ENCODE measurements at regions not wholly inside any gene's neighbourhood (a gene's known extent, or its start where the extent isn't known, plus 50 kb on each side); places are given as distances from the start of the nearest gene placed in this dataset.

DNA sequence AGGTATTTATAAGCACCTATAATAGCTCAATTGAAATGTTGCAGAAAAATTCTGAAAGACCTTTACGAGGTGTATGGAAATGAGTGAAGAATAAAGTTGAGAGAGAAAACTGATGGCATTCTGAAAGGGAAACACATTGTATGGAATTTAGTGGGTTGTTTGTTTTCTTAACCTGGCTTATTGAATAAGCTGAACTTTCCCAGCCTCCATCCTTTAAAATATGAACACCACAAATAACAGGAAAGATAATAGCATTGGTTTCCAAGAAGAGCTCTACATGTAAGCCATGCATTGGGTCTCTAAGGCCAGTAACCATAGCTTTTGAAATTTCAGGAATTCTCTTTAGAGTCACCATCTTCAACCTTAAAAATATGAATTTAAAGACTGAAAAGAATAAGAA, 709.0 kb downstream of the USP25 start:
- TF ChIP-seq, protein P1, sequence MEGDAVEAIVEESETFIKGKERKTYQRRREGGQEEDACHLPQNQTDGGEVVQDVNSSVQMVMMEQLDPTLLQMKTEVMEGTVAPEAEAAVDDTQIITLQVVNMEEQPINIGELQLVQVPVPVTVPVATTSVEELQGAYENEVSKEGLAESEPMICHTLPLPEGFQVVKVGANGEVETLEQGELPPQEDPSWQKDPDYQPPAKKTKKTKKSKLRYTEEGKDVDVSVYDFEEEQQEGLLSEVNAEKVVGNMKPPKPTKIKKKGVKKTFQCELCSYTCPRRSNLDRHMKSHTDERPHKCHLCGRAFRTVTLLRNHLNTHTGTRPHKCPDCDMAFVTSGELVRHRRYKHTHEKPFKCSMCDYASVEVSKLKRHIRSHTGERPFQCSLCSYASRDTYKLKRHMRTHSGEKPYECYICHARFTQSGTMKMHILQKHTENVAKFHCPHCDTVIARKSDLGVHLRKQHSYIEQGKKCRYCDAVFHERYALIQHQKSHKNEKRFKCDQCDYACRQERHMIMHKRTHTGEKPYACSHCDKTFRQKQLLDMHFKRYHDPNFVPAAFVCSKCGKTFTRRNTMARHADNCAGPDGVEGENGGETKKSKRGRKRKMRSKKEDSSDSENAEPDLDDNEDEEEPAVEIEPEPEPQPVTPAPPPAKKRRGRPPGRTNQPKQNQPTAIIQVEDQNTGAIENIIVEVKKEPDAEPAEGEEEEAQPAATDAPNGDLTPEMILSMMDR (IDR thresholded peaks at IDR 0.05; ENCODE audit: low read depth, low read length): no peak
- Histone ChIP-seq H3K36me3 (no peaks in the 10 kb centered on the region), H3K27ac (no peak overlapping the region), H3K9me3 (ENCODE audit: low read depth) (no peaks in the 10 kb centered on the region), H3K27me3 (no peaks in the 10 kb centered on the region), H3K4me3 (no peak overlapping the region), H3K4me1 (ENCODE audit: low read depth) (no peaks in the 10 kb centered on the region)
- DNase-seq (ENCODE audit: low read depth in 1 of 2, low spot score in 1 of 2): no peak

DNA sequence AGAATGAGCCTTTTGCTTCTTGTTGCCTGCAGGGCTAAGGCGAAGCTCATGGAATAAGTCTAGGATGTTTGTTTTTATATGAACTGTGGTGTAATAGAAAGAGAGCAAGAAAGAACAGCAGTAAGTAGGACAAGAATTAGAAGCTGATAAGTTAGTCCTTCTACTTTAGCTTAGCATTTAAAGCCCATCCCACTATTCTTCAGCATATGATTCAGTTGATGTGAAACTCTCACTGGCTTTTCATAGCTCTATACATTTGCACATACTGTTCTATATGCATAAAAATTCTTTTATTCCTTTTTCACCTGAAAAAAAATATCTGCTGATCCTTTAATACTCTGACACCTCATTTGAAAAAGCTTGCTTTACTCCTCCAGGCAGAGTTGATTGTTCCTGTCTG, 712.0 kb downstream of the USP25 start:
- no peaks in the 10 kb centered on the region for H3K9me3 ChIP-seq (ENCODE audit: low read depth)
- H3K27me3 ChIP-seq: no peaks in the 10 kb centered on the region
- H3K27ac ChIP-seq: peak overlapping the region; percentile 30
- no peaks in the 10 kb centered on the region for H3K36me3 ChIP-seq
- TF ChIP-seq, protein P1 (IDR thresholded peaks at IDR 0.05; ENCODE audit: low read depth, low read length): no peak
- H3K4me1 ChIP-seq (ENCODE audit: low read depth): no peaks in the 10 kb centered on the region
- no peak for DNase-seq (ENCODE audit: low read depth in 1 of 2, low spot score in 1 of 2)
- no peak overlapping the region for H3K4me3 ChIP-seq

DNA sequence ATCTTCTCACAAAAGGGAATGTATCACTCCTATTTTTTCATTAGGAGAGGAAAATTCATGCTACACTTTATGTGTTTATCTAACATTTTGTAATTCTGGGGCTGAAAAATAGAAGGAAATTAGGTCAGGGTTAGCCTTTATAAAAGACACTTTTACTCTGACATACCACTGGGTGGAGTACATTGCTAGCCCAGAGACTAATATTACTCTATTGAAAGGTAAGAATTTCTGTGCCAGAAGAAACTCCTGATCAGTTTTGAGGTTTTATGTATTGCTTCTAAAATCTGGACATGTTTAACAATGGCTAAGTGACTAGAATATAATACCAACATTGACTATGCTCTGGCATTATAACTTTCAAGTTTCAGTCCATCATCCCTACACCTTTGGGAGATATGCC, 724.6 kb downstream of the USP25 start:
- peak in 1 of 2 donors; percentile 51 for DNase-seq (ENCODE audit: low read depth in 1 of 2, low spot score in 1 of 2)
- H3K4me1 ChIP-seq (ENCODE audit: low read depth): peaks cover 32% of the 10 kb centered on the region
- no peak overlapping the region for H3K27ac ChIP-seq
- H3K9me3 ChIP-seq (ENCODE audit: low read depth): no peaks in the 10 kb centered on the region
- no peaks in the 10 kb centered on the region for H3K27me3 ChIP-seq
- TF ChIP-seq, protein P1 (IDR thresholded peaks at IDR 0.05; ENCODE audit: low read depth, low read length): peak; percentile 51
- no peak overlapping the region for H3K4me3 ChIP-seq
- no peaks in the 10 kb centered on the region for H3K36me3 ChIP-seq

DNA sequence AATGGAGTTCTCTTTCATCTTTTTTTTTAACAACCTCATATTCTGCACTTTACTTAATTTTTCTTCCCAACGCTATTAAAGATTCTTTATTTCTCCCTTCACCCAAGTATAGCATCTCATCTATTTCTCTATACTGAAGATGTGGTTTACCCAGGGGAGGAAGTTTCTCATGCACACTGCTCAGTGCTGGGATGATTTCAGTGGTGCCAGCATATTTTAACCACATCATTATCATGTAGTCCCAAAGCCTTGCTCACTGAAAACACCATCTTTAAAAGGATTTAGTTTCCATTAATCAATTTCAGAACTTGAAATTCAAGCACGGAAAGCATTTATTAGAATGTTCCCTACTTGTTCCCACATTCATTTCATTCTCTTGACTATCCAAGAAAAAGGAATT, 725.7 kb downstream of the USP25 start:
- no peak overlapping the region for H3K27ac ChIP-seq
- no peak for DNase-seq (ENCODE audit: low read depth in 1 of 2, low spot score in 1 of 2)
- no peaks in the 10 kb centered on the region for H3K9me3 ChIP-seq (ENCODE audit: low read depth)
- H3K4me3 ChIP-seq: no peak overlapping the region
- peaks cover 23% of the 10 kb centered on the region for H3K4me1 ChIP-seq (ENCODE audit: low read depth)
- H3K36me3 ChIP-seq: no peaks in the 10 kb centered on the region
- H3K27me3 ChIP-seq: no peaks in the 10 kb centered on the region
- TF ChIP-seq, protein P1 (IDR thresholded peaks at IDR 0.05; ENCODE audit: low read depth, low read length): no peak

DNA sequence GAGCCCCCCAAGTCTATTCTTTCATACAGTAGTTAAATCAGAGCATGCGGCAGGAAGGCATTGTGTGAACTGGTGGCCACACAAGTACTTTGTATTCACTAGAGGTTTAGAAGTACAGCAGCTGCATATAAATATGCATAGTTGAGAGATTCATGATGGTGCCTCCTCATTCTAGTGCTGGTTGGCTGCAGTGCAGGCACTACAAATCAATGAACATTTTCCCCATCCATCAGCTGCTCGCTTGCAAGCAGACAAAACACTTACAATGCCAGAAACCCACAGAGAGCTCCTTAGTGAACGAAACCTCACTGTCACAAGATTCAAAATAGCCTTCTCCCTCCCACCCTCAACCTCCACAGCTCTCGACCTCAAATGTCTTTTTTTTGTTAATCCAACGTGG, 726.2 kb downstream of the USP25 start:
- no peaks in the 10 kb centered on the region for H3K36me3 ChIP-seq
- H3K9me3 ChIP-seq (ENCODE audit: low read depth): no peaks in the 10 kb centered on the region
- TF ChIP-seq, protein P1 (IDR thresholded peaks at IDR 0.05; ENCODE audit: low read depth, low read length): no peak
- DNase-seq (ENCODE audit: low read depth in 1 of 2, low spot score in 1 of 2): peak in 1 of 2 donors; percentile 25
- H3K4me3 ChIP-seq: no peak overlapping the region
- no peak overlapping the region for H3K27ac ChIP-seq
- peaks cover 23% of the 10 kb centered on the region for H3K4me1 ChIP-seq (ENCODE audit: low read depth)
- no peaks in the 10 kb centered on the region for H3K27me3 ChIP-seq

DNA sequence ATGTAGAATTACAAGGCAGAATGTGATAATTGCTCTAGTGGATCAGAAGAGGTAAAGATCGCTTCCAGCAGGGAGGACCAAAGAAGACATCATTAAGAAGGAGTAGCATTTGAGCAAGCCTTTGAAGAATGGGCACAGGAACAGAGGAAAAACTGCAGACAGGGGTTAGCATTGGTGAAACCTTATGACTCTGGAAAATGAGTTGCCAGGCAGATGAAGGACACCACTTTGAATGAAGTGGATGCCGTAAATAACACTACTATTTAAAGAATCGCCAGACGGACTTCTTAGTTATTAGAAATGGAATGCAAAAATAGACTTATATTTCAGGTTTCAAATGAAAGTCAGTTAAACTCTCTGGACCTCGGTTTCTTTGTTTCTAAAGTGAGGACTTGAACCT, 727.7 kb downstream of the USP25 start:
- Histone ChIP-seq H3K4me1 (ENCODE audit: low read depth) (peaks cover 23% of the 10 kb centered on the region), H3K4me3 (no peak overlapping the region), H3K36me3 (no peaks in the 10 kb centered on the region), H3K27me3 (no peaks in the 10 kb centered on the region), H3K27ac (no peak overlapping the region), H3K9me3 (ENCODE audit: low read depth) (no peaks in the 10 kb centered on the region)
- DNase-seq (ENCODE audit: low read depth in 1 of 2, low spot score in 1 of 2): peak in 1 of 2 donors; percentile 24
- TF ChIP-seq, protein P1 (IDR thresholded peaks at IDR 0.05; ENCODE audit: low read depth, low read length): no peak
